ENCODE measurements at regions not wholly inside any gene's neighbourhood (a gene's known extent, or its start where the extent isn't known, plus 50 kb on each side); places are given as distances from the start of the nearest gene placed in this dataset.

DNA sequence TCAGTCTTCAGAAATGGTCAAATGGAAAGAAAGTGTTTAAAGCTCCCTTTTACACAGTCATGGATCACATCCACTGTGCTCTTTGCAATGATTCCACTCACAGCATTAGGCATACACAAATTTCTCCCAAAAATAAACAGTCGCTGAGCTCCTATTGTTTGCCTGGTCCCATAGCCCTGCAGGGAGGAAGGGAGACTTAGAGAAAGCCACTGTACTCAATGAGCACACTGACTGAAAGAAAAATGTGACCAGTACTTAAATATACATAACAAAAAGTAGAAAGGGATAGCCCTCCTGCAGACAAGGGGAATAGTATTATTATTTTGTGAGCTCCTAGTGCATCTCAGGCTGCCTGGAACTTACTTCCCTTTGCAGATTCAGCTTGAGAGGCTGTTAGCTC lies 853.2 kb downstream of the GRID1 start:
- CTCF ChIA-PET, result no interaction called here
- POLR2A ChIA-PET (ENCODE audit: low non-redundant PET), result no interaction called here
- no peak for DNase-seq (ENCODE audit: low spot score)
- no peak overlapping the region for H3K27ac ChIP-seq
- no peak for TF ChIP-seq CTCF (conservative IDR thresholded peaks at IDR 0.05; ENCODE audit: low read depth)

GRCh38 chr10:85515316-85515715 lies 851.3 kb downstream of the GRID1 start:
- no peak for TF ChIP-seq CTCF (conservative IDR thresholded peaks at IDR 0.05; ENCODE audit: low read depth)
- ChIA-PET CTCF (interaction anchor here (0.6 kb wide), 1 partner anchor 322 kb away, joined by 3 read pairs; no protein-coding TSS in a partner anchor), POLR2A (ENCODE audit: low non-redundant PET) (no interaction called here)
- DNase-seq (ENCODE audit: low spot score), result no peak
- no peak overlapping the region for H3K27ac ChIP-seq

DNA sequence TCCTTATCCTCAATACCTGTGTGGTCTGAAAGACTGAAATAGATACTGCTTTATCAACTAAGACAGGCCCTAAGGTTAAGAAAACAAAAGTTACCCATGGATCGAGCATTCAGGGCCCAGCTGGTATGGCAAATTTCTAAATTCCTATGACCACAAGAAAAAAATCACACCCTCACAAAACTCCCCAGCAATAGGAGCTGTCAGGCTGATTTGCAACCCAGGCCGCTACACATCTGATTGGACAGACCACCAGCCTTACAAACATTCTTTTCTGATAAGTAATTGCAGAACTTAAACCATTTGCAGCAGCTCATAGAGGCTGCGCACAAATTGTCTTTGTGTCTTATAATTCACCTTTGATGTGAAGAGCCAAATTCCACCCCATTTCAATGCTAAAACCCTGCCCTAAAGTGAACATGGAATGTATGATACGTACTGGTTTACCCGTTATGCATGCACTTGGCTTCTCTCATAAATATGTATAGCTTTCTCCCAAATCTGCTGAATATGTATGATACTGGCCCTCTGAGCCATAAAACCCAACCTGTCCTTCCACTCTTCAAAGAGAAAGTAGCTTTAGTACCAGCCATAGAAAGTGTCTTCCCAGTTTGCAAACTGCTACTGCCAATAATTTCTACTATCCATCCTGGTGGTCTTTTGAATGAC lies 842.5 kb downstream of the GRID1 start:
- DNase-seq (ENCODE audit: low spot score), result no peak
- TF ChIP-seq CTCF (conservative IDR thresholded peaks at IDR 0.05; ENCODE audit: low read depth), result no peak
- CTCF ChIA-PET, result interaction anchor here (0.6 kb wide), 1 partner anchor 900 kb away, joined by 4 read pairs; no protein-coding TSS in a partner anchor
- no peak overlapping the region for H3K27ac ChIP-seq
- POLR2A ChIA-PET (ENCODE audit: low non-redundant PET), result no interaction called here

- POLR2A ChIA-PET (ENCODE audit: low non-redundant PET), result no interaction called here
- DNase-seq (ENCODE audit: low spot score), result peak; percentile 79
Observed at GRCh38 chr10:85527616-85528317, 838.8 kb downstream of the GRID1 start.

DNA sequence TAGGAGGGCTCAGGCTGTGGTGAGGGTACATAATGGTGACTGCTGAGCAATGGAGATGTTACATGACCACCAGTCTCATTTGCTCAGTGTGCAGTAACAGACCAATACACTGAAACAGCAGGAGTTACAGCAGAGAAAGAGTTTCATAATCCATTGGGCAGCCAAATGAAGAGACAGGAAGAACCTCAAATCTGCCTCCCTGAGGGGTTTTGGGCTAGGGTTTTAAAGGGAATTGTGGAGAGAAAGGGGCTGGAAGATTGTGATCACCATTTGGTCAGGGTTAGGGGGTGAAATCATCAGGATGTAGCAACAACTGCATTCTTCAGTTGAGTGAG lies 838.3 kb downstream of the GRID1 start:
- ChIA-PET POLR2A (ENCODE audit: low non-redundant PET) (no interaction called here), CTCF (no interaction called here)
- no peak for DNase-seq (ENCODE audit: low spot score)
- TF ChIP-seq CTCF (conservative IDR thresholded peaks at IDR 0.05; ENCODE audit: low read depth), result no peak
- no peak overlapping the region for H3K27ac ChIP-seq

More at GRCh38 chr10:85527616-85528317, 838.8 kb downstream of the GRID1 start:
- CTCF ChIA-PET, result no interaction called here
- H3K27ac ChIP-seq, result no peak overlapping the region
- TF ChIP-seq CTCF (conservative IDR thresholded peaks at IDR 0.05; ENCODE audit: low read depth), result no peak

GRCh38 chr10:85531706-85532105 lies 834.9 kb downstream of the GRID1 start:
- DNase-seq (ENCODE audit: low spot score), result no peak
- TF ChIP-seq CTCF (conservative IDR thresholded peaks at IDR 0.05; ENCODE audit: low read depth), result no peak
- POLR2A ChIA-PET (ENCODE audit: low non-redundant PET), result no interaction called here
- H3K27ac ChIP-seq, result no peak overlapping the region
- CTCF ChIA-PET, result interaction anchor here (0.6 kb wide), 1 partner anchor 569 kb away, joined by 3 read pairs; no protein-coding TSS in a partner anchor
